ENCODE measurements at regions not wholly inside any gene's neighbourhood (a gene's known extent, or its start where the extent isn't known, plus 50 kb on each side); places are given as distances from the start of the nearest gene placed in this dataset.

DNA sequence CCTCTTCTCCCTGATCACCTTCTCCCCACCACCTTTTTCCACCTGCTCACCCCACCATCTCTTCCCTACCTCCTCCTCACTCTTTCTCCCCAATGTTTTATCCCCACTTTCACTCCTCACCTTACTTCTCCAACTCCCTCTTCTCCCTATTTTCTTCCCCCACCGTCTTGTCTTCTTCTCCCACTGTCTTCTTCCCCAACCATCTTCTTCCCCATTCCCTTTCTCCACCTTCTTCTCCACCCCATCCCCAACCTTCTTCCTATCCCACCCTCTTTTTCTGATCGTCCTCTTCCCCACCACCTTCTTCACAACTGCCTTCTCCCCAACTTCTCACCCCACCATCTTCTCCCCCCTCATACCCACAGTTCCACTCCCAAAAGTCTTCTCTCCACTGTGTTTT, 929.4 kb downstream of the UQCRFS1 start:
- ChIA-PET POLR2A (no interaction called here), CTCF (no interaction called here)
- TF ChIP-seq, protein P1, sequence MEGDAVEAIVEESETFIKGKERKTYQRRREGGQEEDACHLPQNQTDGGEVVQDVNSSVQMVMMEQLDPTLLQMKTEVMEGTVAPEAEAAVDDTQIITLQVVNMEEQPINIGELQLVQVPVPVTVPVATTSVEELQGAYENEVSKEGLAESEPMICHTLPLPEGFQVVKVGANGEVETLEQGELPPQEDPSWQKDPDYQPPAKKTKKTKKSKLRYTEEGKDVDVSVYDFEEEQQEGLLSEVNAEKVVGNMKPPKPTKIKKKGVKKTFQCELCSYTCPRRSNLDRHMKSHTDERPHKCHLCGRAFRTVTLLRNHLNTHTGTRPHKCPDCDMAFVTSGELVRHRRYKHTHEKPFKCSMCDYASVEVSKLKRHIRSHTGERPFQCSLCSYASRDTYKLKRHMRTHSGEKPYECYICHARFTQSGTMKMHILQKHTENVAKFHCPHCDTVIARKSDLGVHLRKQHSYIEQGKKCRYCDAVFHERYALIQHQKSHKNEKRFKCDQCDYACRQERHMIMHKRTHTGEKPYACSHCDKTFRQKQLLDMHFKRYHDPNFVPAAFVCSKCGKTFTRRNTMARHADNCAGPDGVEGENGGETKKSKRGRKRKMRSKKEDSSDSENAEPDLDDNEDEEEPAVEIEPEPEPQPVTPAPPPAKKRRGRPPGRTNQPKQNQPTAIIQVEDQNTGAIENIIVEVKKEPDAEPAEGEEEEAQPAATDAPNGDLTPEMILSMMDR (IDR thresholded peaks at IDR 0.05; ENCODE audit: insufficient read depth, low read depth, low read length), result no peak
- Histone ChIP-seq H3K27me3 (ENCODE audit: control insufficient read depth, insufficient read depth, low read length) (no peaks in the 10 kb centered on the region), H3K4me3 (ENCODE audit: low read depth, low read length) (no peak overlapping the region), H3K36me3 (ENCODE audit: control insufficient read depth, insufficient read depth, low read length) (no peaks in the 10 kb centered on the region)
- DNase-seq (ENCODE audit: low read depth), result no peak

DNA sequence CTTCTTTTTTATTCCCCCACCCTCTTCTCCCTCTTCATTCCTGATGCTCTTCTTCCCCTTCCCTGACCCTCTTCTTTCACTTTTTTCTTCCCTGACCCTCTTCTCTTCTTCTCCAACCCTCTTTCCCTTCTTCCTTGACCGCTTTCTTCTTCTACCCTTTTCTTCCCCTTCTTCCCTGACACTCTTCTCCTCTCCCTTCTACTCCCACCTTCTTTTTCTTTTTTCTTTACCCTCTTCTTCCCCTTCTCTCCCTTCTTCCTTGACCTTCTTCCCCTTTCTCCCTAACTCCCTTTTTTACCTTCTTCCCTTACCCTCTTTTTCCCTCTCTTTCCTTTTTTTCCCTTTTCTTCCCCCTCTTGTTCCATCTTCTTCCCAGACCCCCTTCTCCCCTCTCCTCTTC, 931.3 kb downstream of the UQCRFS1 start:
- CTCF ChIA-PET, result no interaction called here
- no peak for DNase-seq (ENCODE audit: low read depth)
- Histone ChIP-seq H3K27me3 (ENCODE audit: control insufficient read depth, insufficient read depth, low read length) (no peaks in the 10 kb centered on the region), H3K36me3 (ENCODE audit: control insufficient read depth, insufficient read depth, low read length) (no peaks in the 10 kb centered on the region), H3K4me3 (ENCODE audit: low read depth, low read length) (no peak overlapping the region)
- POLR2A ChIA-PET, result no interaction called here
- TF ChIP-seq, protein P1 (IDR thresholded peaks at IDR 0.05; ENCODE audit: insufficient read depth, low read depth, low read length), result no peak

DNA sequence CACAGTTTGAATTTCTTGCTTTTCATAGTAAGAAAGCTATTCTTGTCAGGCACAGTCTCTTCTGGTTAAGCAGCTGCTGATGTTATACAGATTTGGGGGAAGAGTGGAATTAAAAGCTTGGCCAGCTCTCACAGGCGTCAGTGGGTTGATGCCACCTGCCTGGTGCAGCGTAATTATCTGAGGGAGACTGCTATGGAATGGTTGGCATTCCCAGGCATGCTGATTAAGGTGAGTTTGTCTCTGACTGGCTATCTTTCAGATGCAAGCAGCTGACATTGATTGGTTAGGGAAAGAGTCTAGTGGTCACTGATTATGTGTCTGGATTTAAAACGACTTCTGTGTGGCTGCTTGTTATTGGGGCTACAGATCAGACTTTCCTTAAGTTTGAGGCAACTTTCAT, 948.4 kb downstream of the UQCRFS1 start:
- Histone ChIP-seq H3K27me3 (ENCODE audit: control insufficient read depth, insufficient read depth, low read length) (no peaks in the 10 kb centered on the region), H3K4me3 (ENCODE audit: low read depth, low read length) (no peak overlapping the region), H3K36me3 (ENCODE audit: control insufficient read depth, insufficient read depth, low read length) (no peaks in the 10 kb centered on the region)
- CTCF ChIA-PET, result no interaction called here
- DNase-seq (ENCODE audit: low read depth), result no peak
- TF ChIP-seq, protein P1 (IDR thresholded peaks at IDR 0.05; ENCODE audit: insufficient read depth, low read depth, low read length), result no peak
- POLR2A ChIA-PET, result no interaction called here

DNA sequence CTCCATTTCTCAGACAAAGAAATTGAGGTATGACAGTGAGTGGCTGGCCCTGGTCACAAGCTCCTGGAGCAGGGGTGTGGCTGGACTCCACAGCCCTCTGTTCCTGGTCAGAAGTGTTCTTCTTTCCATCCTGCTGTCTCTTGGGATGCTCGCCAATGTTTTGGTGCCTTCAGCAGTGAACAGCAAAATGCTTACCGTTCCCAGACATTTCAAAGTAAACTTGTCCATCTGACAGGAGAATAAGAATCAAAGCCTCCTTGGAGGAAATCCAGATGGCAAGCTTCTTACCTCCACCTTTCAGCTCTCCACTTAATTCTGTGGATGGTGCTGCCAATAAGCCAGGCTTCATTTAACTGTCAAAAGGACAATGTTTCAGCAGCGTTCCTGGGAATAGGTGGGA, 954.1 kb downstream of the UQCRFS1 start:
- ChIA-PET POLR2A (no interaction called here), CTCF (interaction anchor here (0.6 kb wide), 1 partner anchor 12 kb away, joined by 3 read pairs; no protein-coding TSS in a partner anchor)
- Histone ChIP-seq H3K27me3 (ENCODE audit: control insufficient read depth, insufficient read depth, low read length) (no peaks in the 10 kb centered on the region), H3K4me3 (ENCODE audit: low read depth, low read length) (no peak overlapping the region), H3K36me3 (ENCODE audit: control insufficient read depth, insufficient read depth, low read length) (no peaks in the 10 kb centered on the region)
- no peak for DNase-seq (ENCODE audit: low read depth)
- TF ChIP-seq, protein P1 (IDR thresholded peaks at IDR 0.05; ENCODE audit: insufficient read depth, low read depth, low read length), result no peak

DNA sequence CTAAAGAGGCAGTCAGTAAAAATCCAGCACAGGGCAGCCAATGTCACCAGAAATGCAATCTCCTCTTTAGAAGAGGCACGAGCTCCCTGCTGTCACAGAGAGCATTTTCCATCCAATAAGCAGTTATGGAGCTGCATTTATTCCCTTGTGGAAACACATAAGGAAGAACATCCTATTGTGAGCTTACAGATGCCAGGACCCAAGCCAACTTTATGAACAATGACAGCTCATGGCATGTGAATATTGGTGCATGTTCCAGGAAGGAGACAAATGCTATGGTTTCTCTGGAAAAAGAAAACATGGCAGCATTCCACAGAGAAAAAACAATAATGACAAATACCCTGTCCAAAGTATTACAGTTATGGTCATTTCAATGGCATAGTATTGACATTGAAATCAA, 955.6 kb downstream of the UQCRFS1 start:
- H3K4me3 ChIP-seq (ENCODE audit: low read depth, low read length), result no peak overlapping the region
- ChIA-PET CTCF (interaction anchor here (0.7 to 1.3 kb wide), 2 partner anchors 16 to 713 kb away, joined by 3 read pairs; no protein-coding TSS in a partner anchor), POLR2A (interaction anchor here (0.6 kb wide), 1 partner anchor 53 kb away, joined by 4 read pairs; no protein-coding TSS in a partner anchor)
- no peak for DNase-seq (ENCODE audit: low read depth)
- no peaks in the 10 kb centered on the region for H3K36me3 ChIP-seq (ENCODE audit: control insufficient read depth, insufficient read depth, low read length)
- H3K27me3 ChIP-seq (ENCODE audit: control insufficient read depth, insufficient read depth, low read length), result no peaks in the 10 kb centered on the region
- TF ChIP-seq, protein P1 (IDR thresholded peaks at IDR 0.05; ENCODE audit: insufficient read depth, low read depth, low read length), result no peak

Measured in BJ (cell line).